ENCODE measurements at regions not wholly inside any gene's neighbourhood (a gene's known extent, or its start where the extent isn't known, plus 50 kb on each side); places are given as distances from the start of the nearest gene placed in this dataset.

DNA sequence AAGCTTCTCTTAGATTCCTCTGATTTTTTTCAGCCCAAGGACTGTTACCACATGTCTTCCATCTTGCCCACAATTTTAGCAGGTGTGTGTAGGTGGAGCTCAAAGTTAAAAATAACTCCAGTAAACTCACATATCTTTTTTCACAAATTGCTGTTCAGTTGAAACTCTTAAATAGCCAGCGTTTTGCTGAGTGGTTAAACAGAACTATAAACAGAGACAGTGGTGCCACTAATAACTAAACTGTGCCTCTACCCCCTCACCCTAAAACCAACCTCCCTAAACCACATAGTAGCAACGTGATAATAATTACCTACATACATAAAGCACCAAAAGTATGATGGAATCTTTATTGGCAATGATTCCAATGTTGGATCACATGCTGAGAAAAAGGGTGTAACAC lies 525.1 kb downstream of the PDCD6IP start:
- DNase-seq: no peak

- no peak for DNase-seq
These were observed 548.2 kb downstream of the PDCD6IP start for GRCh38 chr3:34346656-34347055.

- no peak for DNase-seq
These were observed 553.7 kb downstream of the PDCD6IP start for GRCh38 chr3:34351882-34352777.

DNA sequence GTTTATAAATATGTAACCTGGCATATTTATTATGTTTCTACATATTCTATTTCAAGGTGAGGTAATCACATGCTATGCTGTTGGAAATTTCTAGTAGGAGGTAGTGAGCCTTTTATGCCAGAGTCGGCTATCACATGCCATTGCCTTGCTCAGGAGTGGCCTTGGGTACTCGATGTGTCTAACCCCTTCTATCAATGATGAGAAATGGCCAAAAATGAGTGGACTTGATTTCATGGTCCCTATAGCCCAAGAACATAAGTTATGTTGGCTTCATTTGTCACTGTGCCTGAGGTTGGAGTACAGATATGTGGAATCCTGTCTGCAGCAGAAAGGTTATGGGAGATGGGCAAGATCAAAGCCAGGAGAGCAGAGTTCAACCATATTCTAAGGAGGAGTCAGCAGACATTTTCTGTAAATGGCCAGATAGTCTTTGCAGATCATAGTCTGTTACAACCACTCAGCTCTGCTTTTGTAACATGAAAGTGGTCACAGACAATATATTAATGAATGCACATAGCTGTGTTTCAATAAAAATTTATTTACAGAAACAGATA lies 554.4 kb downstream of the PDCD6IP start:
- DNase-seq: no peak

- no peak for DNase-seq
These were observed 559.0 kb downstream of the PDCD6IP start for GRCh38 chr3:34357461-34357860.

DNA sequence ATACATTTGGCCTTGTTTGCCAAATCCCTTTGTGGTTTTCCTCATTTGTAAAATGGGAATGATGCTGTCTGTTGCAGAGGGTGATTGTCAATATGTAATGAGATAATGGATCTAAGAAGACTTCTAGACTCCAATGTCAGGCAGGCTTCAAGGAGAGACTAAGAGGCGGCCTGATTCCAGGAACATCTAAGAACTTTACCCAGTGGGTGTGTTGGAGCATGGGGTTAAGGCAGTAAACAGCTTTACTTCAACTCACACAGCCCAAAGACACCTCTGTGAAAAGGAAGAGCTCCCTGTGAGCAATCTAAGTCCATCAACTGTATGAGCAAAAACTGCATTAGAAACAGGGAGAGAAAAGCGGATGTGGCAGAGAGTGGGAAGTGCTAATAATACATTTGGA lies 560.6 kb downstream of the PDCD6IP start:
- no peak for DNase-seq

GRCh38 chr3:34360713-34361112 lies 562.3 kb downstream of the PDCD6IP start:
- DNase-seq: no peak

DNA sequence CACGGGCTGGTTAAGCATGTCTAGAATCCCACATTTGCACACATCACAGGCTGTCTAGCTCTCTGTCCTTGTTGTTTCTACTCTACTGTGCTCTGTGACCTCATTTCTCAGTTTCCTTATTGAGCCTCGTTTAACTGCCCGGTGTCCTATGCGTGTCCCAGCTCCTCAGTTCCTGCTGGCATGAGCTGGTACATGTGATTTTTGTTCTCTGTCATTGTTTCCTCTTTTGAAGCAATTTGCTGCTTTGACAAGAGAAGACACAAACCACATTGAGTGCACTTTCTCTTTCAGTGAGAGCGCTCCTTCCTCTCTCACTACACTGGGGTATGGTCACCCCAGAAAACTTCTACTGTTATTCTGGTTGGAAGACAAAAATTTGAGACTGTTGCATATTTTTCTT lies 563.5 kb downstream of the PDCD6IP start:
- DNase-seq: peak; percentile 13

GRCh38 chr3:34362910-34363309 lies 564.5 kb downstream of the PDCD6IP start:
- no peak for DNase-seq

GRCh38 chr3:34363881-34364280 lies 565.5 kb downstream of the PDCD6IP start:
- no peak for DNase-seq

- no peak for DNase-seq
These were observed 565.9 kb downstream of the PDCD6IP start for GRCh38 chr3:34364335-34364734.

DNA sequence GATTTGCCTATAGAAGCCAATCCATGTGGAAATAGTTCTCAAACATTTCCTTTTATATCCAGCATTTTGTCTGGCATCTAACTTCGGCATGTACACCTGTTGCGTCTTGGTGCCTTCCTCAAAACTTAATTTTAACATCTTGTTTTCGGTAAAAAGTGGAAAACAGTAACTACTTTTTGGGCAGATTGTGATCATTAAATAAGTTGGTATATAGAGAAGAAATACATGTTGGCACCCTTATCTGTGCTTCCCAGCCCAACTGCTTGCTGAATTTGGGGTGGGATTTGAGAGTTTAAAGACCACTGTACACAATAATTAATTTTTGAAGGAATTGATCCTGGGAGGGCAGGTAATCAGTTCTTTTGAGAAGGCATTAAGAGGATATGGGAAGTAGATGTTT lies 566.8 kb downstream of the PDCD6IP start:
- no peak for DNase-seq

DNA sequence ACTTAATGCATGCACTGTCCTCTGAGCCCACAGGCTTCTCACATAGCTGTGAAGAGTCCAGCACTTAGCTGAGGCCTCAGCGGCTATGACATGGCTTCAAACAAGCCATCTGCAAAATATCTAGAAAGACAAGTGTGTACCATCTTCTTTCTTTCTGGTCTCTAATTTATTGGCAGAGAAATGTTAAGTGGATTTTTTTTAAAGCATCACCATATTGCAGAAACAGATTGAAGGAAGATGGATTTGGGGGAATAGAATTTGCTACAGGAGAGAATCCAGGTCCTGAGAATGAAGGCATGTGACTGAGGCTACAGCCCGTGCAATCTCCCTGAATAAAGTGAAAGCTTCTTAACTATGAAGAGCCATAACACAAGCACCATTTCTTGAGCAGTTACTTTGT lies 567.3 kb downstream of the PDCD6IP start:
- DNase-seq: no peak

- no peak for DNase-seq
These were observed 569.1 kb downstream of the PDCD6IP start for GRCh38 chr3:34367521-34367920.

- no peak for DNase-seq
These were observed 576.1 kb downstream of the PDCD6IP start for GRCh38 chr3:34374521-34374920.

- no peak for DNase-seq
These were observed 578.3 kb downstream of the PDCD6IP start for GRCh38 chr3:34376691-34377090.

DNA sequence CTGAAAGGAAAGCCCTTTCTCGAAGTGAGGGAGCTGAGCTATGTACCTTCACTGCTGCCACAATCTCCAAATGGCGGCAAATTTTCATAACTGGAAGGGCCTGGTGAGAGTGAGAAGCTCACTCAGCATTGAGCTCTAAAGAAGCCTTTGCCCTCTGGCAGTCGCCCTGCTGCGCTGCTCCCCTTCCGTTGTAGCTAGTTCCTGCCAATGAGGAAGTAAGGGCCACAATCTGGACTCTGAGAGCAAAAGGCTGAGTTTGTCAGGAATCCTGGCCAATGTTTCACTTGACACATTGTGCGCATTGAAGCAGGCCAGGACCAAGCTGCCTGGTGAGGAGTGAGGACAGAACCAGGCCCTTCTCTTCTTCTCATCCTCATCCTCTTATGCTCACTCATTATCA lies 579.5 kb downstream of the PDCD6IP start:
- no peak for DNase-seq

DNA sequence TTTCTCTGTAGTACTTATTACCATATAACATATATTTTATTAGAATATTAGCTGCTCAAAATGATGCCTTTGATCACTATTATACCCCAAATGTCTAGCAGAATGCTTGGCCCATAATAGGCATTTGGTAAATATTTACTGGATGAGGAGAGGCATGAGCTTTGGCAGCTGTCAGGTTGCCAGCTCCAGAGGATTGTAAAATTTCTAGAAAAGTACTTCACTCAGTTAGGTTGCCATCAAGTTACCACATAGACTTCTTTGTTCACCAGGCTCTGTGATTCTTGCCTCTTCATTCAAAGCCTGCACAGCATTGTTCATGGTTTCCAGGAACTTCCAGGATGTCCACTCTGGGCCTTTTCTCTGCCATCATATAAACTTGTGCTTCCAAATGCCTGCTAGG lies 582.8 kb downstream of the PDCD6IP start:
- no peak for DNase-seq

GRCh38 chr3:34382859-34383258 lies 584.4 kb downstream of the PDCD6IP start:
- no peak for DNase-seq

DNA sequence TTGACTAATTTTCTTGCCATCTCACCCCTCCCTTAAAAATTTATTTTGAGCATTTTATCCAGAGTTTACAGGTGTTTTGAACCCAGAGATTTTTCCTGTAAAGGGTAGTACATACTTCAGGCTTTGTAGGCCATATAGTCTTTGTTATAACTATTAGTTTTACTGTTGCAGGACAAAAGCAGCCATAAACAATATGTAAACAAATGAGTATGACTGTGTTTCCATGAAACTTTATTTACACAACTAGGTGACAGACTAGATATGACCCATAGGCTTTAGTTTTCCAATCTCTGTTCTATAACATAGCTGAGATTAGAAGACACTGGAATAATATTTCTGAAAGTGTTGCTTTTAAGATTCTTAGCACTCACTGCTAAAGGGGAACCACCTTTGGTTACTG lies 587.9 kb downstream of the PDCD6IP start:
- no peak for DNase-seq

GRCh38 chr3:34387826-34388564 lies 589.6 kb downstream of the PDCD6IP start:
- no peak for DNase-seq

GRCh38 chr3:34388830-34389229 lies 590.4 kb downstream of the PDCD6IP start:
- DNase-seq: no peak

DNA sequence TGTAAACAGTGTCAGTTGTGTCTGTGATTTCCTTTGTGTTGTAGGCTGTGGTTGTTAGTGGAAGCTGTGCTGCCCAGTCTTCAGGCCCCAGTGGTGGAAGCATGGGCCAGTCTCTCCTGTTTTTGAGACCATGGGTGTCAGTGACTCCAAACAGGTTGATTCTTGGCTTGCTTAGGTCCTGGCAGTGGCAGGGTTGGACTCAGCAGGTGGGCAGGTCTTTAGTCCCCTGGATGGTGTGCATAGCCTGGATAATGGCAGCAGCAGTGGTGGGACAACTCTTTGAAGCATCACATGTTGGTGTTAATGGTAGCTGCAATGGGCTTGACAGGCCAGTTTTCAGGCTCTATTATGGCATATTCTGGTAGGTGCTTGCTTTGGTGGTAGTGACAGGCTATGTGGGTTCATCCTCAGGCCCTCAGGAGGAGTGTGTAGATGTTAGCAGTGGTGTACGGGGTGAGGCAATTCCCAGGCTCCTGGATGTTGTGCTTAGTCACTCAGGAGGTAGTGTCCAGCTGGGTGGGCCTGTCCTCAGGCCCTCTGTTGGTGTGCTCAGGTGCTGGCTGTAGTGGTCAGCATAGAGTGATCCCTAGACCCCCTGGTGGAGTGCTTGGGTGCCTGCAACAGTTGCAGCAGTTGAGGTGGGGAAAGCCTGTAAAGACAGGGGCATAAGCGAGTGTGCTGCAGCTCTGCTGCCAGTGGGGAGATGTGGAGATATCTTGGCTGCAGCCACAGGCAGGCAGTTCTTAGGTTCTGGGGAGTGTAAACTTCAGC lies 596.7 kb downstream of the PDCD6IP start:
- no peak for DNase-seq
